Prostate gland (tissue), 2 donors: ENCODE measurements at regions not wholly inside any gene's neighbourhood (a gene's known extent, or its start where the extent isn't known, plus 50 kb on each side); places are given as distances from the start of the nearest gene placed in this dataset.

Experiments used
- CTCF ChIP-seq, 4 experiments: fragments of 200-600 bp in 2 of 4; fragments of 450-650 bp in 2 of 4; sonication (generic) in 2 of 4; IDR thresholded peaks; 1 replicate in 3 of 4; 2 replicates in 1 of 4; pipeline ENCODE4 v1.5.1; 2016 to 2019; ENCODE audit warnings: antibody characterized with exemption in 4 of 4, mild to moderate bottlenecking in 2 of 4, moderate library complexity in 2 of 4
- POLR2AphosphoS5 ChIP-seq: sonication (generic); formaldehyde crosslinking; IDR thresholded peaks from one replicate; pipeline ENCODE4 v1.6.1; 2017; ENCODE audit warnings: antibody characterized with exemption

DNA sequence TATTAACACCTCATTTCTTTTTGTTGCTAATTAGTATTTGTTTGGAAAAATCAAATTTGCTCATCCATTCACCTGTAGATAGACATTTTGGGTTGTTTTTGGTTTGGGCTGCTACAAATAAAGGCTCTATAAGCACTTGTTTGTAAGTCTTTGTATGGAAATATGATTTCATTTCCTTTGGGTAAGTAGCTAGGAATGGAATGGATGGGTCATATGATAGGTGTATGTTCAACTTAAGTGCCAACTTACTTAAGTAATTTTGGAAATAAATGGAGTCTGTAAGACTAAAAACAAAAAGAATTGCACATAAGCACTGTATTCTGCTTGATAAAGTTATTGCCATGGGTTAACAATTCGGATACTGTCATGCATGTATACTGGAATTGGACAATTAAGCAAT, 157.7 kb upstream of the NAMPT start:
- TF ChIP-seq CTCF (IDR thresholded peaks at IDR 0.05), result no peak
- no peak for TF ChIP-seq POLR2AphosphoS5
